ENCODE measurements at regions not wholly inside any gene's neighbourhood (a gene's known extent, or its start where the extent isn't known, plus 50 kb on each side); places are given as distances from the start of the nearest gene placed in this dataset.

GRCh38 chr3:152720951-152721718 lies 113.8 kb upstream of the P2RY1 start:
- ChIA-PET CTCF (no interaction called here), POLR2A (no interaction called here)
- Mint-ChIP-seq H3K27ac (no peak overlapping the region), H3K4me1 (no peaks in the 10 kb centered on the region), H3K27me3 (peaks cover 9 to 15% of the 10 kb centered on the region in 2 donors), H3K4me3 (no peak overlapping the region), H3K36me3 (no peaks in the 10 kb centered on the region), H3K9me3 (peaks cover 0 to 5% (median 0%) of the 10 kb centered on the region in 3 donors)
- H3K27me3 ChIP-seq (replicated peaks in 1 of 2; ENCODE audit: control insufficient read depth in 2 of 2, extremely low read depth in 1 of 2, insufficient read depth in 2 of 2, low read length in 1 of 2): peaks cover 0 to 2% of the 10 kb centered on the region in 2 experiments
- ATAC-seq (replicated peaks in 1 of 4): no peak
- H3K4me1 ChIP-seq (ENCODE audit: control insufficient read depth in 1 of 2, extremely low read depth in 1 of 2, insufficient read depth in 2 of 2, low read length in 2 of 2): no peaks in the 10 kb centered on the region
- DNase-seq: no peak
- no peaks in the 10 kb centered on the region for H3K9me3 ChIP-seq
- no peak overlapping the region for H3K27ac ChIP-seq (ENCODE audit: low read length)
- H3K36me3 ChIP-seq (ENCODE audit: control insufficient read depth in 2 of 2, extremely low read depth in 1 of 2, insufficient read depth in 1 of 2, low read length in 1 of 2): no peaks in the 10 kb centered on the region
- WGBS (ENCODE audit: insufficient coverage): no CpG with 5 or more reads among the region's 4 CpGs
- no peak overlapping the region for H3K4me3 ChIP-seq (ENCODE audit: control insufficient read depth in 1 of 2, extremely low read depth in 1 of 2, low read length in 1 of 2)

DNA sequence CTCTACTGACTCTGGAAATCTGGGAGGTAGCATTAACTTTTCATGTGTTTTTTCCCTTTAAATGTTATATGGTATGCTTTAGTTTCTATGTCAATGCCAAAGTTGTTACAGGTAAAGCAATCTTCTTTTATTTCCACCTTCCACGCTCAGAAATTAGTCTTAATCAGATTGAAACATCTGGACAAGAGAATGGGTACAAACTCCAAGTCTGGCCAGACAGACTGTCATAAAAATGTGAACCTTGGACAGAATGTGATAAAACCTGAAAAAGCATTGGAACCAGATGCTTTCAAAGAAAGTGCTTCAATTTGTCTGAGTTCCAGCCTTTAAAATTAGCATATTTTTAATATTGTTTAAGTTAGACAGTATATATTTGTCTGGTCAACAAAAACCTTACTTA lies 110.7 kb upstream of the P2RY1 start:
- no peaks in the 10 kb centered on the region for H3K36me3 ChIP-seq (ENCODE audit: control insufficient read depth in 2 of 2, extremely low read depth in 1 of 2, insufficient read depth in 1 of 2, low read length in 1 of 2)
- no peaks in the 10 kb centered on the region for H3K4me1 ChIP-seq (ENCODE audit: control insufficient read depth in 1 of 2, extremely low read depth in 1 of 2, insufficient read depth in 2 of 2, low read length in 2 of 2)
- no peaks in the 10 kb centered on the region for H3K36me3 Mint-ChIP-seq
- H3K27me3 ChIP-seq (replicated peaks in 1 of 2; ENCODE audit: control insufficient read depth in 2 of 2, extremely low read depth in 1 of 2, insufficient read depth in 2 of 2, low read length in 1 of 2): peaks cover 0 to 2% of the 10 kb centered on the region in 2 experiments
- no peak for DNase-seq
- H3K9me3 Mint-ChIP-seq: peaks cover 0 to 5% (median 0%) of the 10 kb centered on the region in 3 donors
- H3K4me1 Mint-ChIP-seq: no peaks in the 10 kb centered on the region
- H3K4me3 ChIP-seq (ENCODE audit: control insufficient read depth in 1 of 2, extremely low read depth in 1 of 2, low read length in 1 of 2): no peak overlapping the region
- ChIA-PET CTCF (no interaction called here), POLR2A (no interaction called here)
- H3K27me3 Mint-ChIP-seq: peaks cover 6 to 15% of the 10 kb centered on the region in 2 donors
- H3K9me3 ChIP-seq: no peaks in the 10 kb centered on the region
- no peak overlapping the region for H3K27ac Mint-ChIP-seq
- H3K4me3 Mint-ChIP-seq: no peak overlapping the region
- no peak overlapping the region for H3K27ac ChIP-seq (ENCODE audit: low read length)
- no peak for ATAC-seq (replicated peaks in 1 of 4)
- 80% methylated on average over 1 of the region's 1 CpG for WGBS (ENCODE audit: insufficient coverage)

- Mint-ChIP-seq H3K27ac (no peak overlapping the region), H3K4me1 (no peaks in the 10 kb centered on the region), H3K9me3 (no peaks in the 10 kb centered on the region), H3K36me3 (no peaks in the 10 kb centered on the region), H3K4me3 (no peak overlapping the region), H3K27me3 (peaks cover 0 to 7% of the 10 kb centered on the region in 2 donors)
- DNase-seq: no peak
- WGBS (ENCODE audit: insufficient coverage): no CpG with 5 or more reads among the region's 2 CpGs
- no peaks in the 10 kb centered on the region for H3K9me3 ChIP-seq
- no peak overlapping the region for H3K4me3 ChIP-seq (ENCODE audit: control insufficient read depth in 1 of 2, extremely low read depth in 1 of 2, low read length in 1 of 2)
- H3K27me3 ChIP-seq (replicated peaks in 1 of 2; ENCODE audit: control insufficient read depth in 2 of 2, extremely low read depth in 1 of 2, insufficient read depth in 2 of 2, low read length in 1 of 2): no peaks in the 10 kb centered on the region
- H3K27ac ChIP-seq (ENCODE audit: low read length): no peak overlapping the region
- POLR2A ChIA-PET: interaction anchor here in 1 of 2 donors (0.6 kb wide), 1 partner anchor 106 kb away, joined by 3 read pairs; no protein-coding TSS in a partner anchor
- no peaks in the 10 kb centered on the region for H3K4me1 ChIP-seq (ENCODE audit: control insufficient read depth in 1 of 2, extremely low read depth in 1 of 2, insufficient read depth in 2 of 2, low read length in 2 of 2)
- no peak for ATAC-seq (replicated peaks in 1 of 4)
- H3K36me3 ChIP-seq (ENCODE audit: control insufficient read depth in 2 of 2, extremely low read depth in 1 of 2, insufficient read depth in 1 of 2, low read length in 1 of 2): no peaks in the 10 kb centered on the region
- CTCF ChIA-PET: no interaction called here
Observed at GRCh38 chr3:152728231-152728980, 106.5 kb upstream of the P2RY1 start.

DNA sequence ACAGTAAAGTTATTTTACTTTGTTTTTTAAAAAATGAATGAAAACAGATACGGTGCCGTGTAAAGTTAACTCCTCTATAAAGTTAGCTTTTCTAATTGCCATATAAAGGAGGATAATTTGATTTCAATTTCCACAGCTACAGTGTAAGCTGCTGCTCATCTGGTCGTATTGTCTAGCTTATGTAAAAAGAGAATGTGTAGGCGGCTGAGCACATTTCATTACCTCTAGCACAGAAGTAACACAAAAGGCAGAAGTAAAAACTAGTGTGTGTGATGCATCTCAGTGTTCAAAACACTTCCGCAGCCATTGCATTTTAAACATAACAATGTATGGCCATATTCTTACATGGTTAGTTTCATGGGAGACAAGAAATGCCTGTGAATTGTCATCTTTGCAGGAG lies 105.0 kb upstream of the P2RY1 start:
- Histone ChIP-seq H3K9me3 (no peaks in the 10 kb centered on the region), H3K4me1 (ENCODE audit: control insufficient read depth in 1 of 2, extremely low read depth in 1 of 2, insufficient read depth in 2 of 2, low read length in 2 of 2) (no peaks in the 10 kb centered on the region), H3K27ac (ENCODE audit: low read length) (no peak overlapping the region), H3K4me3 (ENCODE audit: control insufficient read depth in 1 of 2, extremely low read depth in 1 of 2, low read length in 1 of 2) (no peak overlapping the region), H3K36me3 (ENCODE audit: control insufficient read depth in 2 of 2, extremely low read depth in 1 of 2, insufficient read depth in 1 of 2, low read length in 1 of 2) (no peaks in the 10 kb centered on the region), H3K27me3 (replicated peaks in 1 of 2; ENCODE audit: control insufficient read depth in 2 of 2, extremely low read depth in 1 of 2, insufficient read depth in 2 of 2, low read length in 1 of 2) (no peaks in the 10 kb centered on the region)
- Mint-ChIP-seq H3K4me1 (no peaks in the 10 kb centered on the region), H3K4me3 (no peak overlapping the region), H3K27me3 (no peaks in the 10 kb centered on the region), H3K36me3 (no peaks in the 10 kb centered on the region), H3K27ac (no peak overlapping the region), H3K9me3 (no peaks in the 10 kb centered on the region)
- POLR2A ChIA-PET: no interaction called here
- no CpG with 5 or more reads among the region's 5 CpGs for WGBS (ENCODE audit: insufficient coverage)
- CTCF ChIA-PET: no interaction called here
- DNase-seq (no peak), ATAC-seq (replicated peaks in 1 of 4) (no peak)

- Histone ChIP-seq H3K27me3 (replicated peaks in 1 of 2; ENCODE audit: control insufficient read depth in 2 of 2, extremely low read depth in 1 of 2, insufficient read depth in 2 of 2, low read length in 1 of 2) (no peaks in the 10 kb centered on the region), H3K27ac (ENCODE audit: low read length) (no peak overlapping the region), H3K4me3 (ENCODE audit: control insufficient read depth in 1 of 2, extremely low read depth in 1 of 2, low read length in 1 of 2) (no peak overlapping the region), H3K36me3 (ENCODE audit: control insufficient read depth in 2 of 2, extremely low read depth in 1 of 2, insufficient read depth in 1 of 2, low read length in 1 of 2) (no peaks in the 10 kb centered on the region), H3K9me3 (no peaks in the 10 kb centered on the region), H3K4me1 (ENCODE audit: control insufficient read depth in 1 of 2, extremely low read depth in 1 of 2, insufficient read depth in 2 of 2, low read length in 2 of 2) (no peaks in the 10 kb centered on the region)
- 100% methylated on average over 1 of the region's 2 CpGs for WGBS (ENCODE audit: insufficient coverage)
- POLR2A ChIA-PET: no interaction called here
- Mint-ChIP-seq H3K9me3 (no peaks in the 10 kb centered on the region), H3K27ac (no peak overlapping the region), H3K4me3 (no peak overlapping the region), H3K4me1 (no peaks in the 10 kb centered on the region), H3K36me3 (no peaks in the 10 kb centered on the region), H3K27me3 (no peaks in the 10 kb centered on the region)
- ATAC-seq (replicated peaks in 1 of 4) (no peak), DNase-seq (no peak)
- CTCF ChIA-PET: no interaction called here
Observed at GRCh38 chr3:152731511-152731910, 103.4 kb upstream of the P2RY1 start.

- Histone ChIP-seq H3K36me3 (ENCODE audit: control insufficient read depth in 2 of 2, extremely low read depth in 1 of 2, insufficient read depth in 1 of 2, low read length in 1 of 2) (no peaks in the 10 kb centered on the region), H3K4me3 (ENCODE audit: control insufficient read depth in 1 of 2, extremely low read depth in 1 of 2, low read length in 1 of 2) (no peak overlapping the region), H3K27me3 (replicated peaks in 1 of 2; ENCODE audit: control insufficient read depth in 2 of 2, extremely low read depth in 1 of 2, insufficient read depth in 2 of 2, low read length in 1 of 2) (no peaks in the 10 kb centered on the region), H3K9me3 (no peaks in the 10 kb centered on the region), H3K27ac (ENCODE audit: low read length) (no peak overlapping the region), H3K4me1 (ENCODE audit: control insufficient read depth in 1 of 2, extremely low read depth in 1 of 2, insufficient read depth in 2 of 2, low read length in 2 of 2) (no peaks in the 10 kb centered on the region)
- ChIA-PET CTCF (no interaction called here), POLR2A (no interaction called here)
- no peaks in the 10 kb centered on the region for H3K4me1 Mint-ChIP-seq
- H3K27me3 Mint-ChIP-seq: no peaks in the 10 kb centered on the region
- WGBS (ENCODE audit: insufficient coverage): 100% methylated on average over 2 of the region's 2 CpGs
- no peak for ATAC-seq (replicated peaks in 1 of 4)
- no peaks in the 10 kb centered on the region for H3K36me3 Mint-ChIP-seq
- H3K9me3 Mint-ChIP-seq: no peaks in the 10 kb centered on the region
- no peak overlapping the region for H3K4me3 Mint-ChIP-seq
- DNase-seq: no peak
- H3K27ac Mint-ChIP-seq: no peak overlapping the region
Observed at GRCh38 chr3:152733584-152734119, 101.3 kb upstream of the P2RY1 start.

All from T-cell (primary cell).